SK-N-SH (cell line): ENCODE measurements at regions not wholly inside any gene's neighbourhood (a gene's known extent, or its start where the extent isn't known, plus 50 kb on each side); places are given as distances from the start of the nearest gene placed in this dataset.

Source experiments
- CTCF ChIA-PET: fragments of 300-600, 350-600 bp; formaldehyde crosslinking; extraction: SDS; loops from one replicate; lab custom pipeline; 2021; lab: Yijun Ruan, JAX
- POLR2A ChIA-PET: fragments of 350-600 bp; sonication (Branson Sonifier 250); formaldehyde crosslinking; extraction: SDS; loops from one replicate; lab custom pipeline; 2020; ENCODE audit warnings: antibody characterized with exemption, inconsistent platforms; lab: Yijun Ruan, JAX
- DNase-seq: peaks from one replicate; pipeline ENCODE4 v3.0.0; 2012
- H2AFZ ChIP-seq: fragments of 200-600 bp; sonication (generic); 2 replicates; pipeline ENCODE4 v1.8.1; 2016; ENCODE audit warnings: antibody characterized with exemption, mild to moderate bottlenecking, low read depth
- H3F3A ChIP-seq: fragments of 200-600 bp; sonication (generic); replicated peaks from 2 replicates; pipeline ENCODE3; 2016; ENCODE audit warnings: antibody characterized with exemption, mild to moderate bottlenecking; ENCODE audit not compliant: insufficient read depth
- H3K27ac ChIP-seq, 2 experiments: fragments of 200-500 bp in 1 of 2; fragments of 200-600 bp in 1 of 2; sonication (Bioruptor generic) in 1 of 2; sonication (generic), shearing (Covaris generic) in 1 of 2; 2 replicates each; pipeline versions ENCODE4 v1.5.1 to v1.6.1; 2014 to 2016; ENCODE audit warnings: low read depth in 2 of 2, inconsistent platforms in 1 of 2, low read length in 1 of 2, mild to moderate bottlenecking in 1 of 2, mixed read lengths in 1 of 2
- H3K27me3 ChIP-seq: fragments of 200-600 bp; sonication (generic), shearing (Covaris generic); 2 replicates; pipeline ENCODE4 v1.6.1; 2016; ENCODE audit warnings: mixed run types; ENCODE audit not compliant: insufficient read depth
- H3K36me3 ChIP-seq, 2 experiments: fragments of 200-500 bp in 1 of 2; fragments of 200-600 bp in 1 of 2; sonication (Bioruptor generic) in 1 of 2; sonication (generic) in 1 of 2; replicated peaks in 1 of 2; 2 replicates each; pipeline versions ENCODE3 to v1.5.1; 2014 to 2016; ENCODE audit warnings: low read length in 1 of 2, mild to moderate bottlenecking in 1 of 2; ENCODE audit not compliant: insufficient read depth in 2 of 2, control insufficient read depth in 1 of 2
- H3K4me1 ChIP-seq, 2 experiments: fragments of 200-500 bp in 1 of 2; fragments of 200-600 bp in 1 of 2; sonication (Bioruptor generic) in 1 of 2; sonication (generic), shearing (Covaris generic) in 1 of 2; 2 replicates each; pipeline versions ENCODE4 v1.5.1 to v1.6.1; 2014 to 2016; ENCODE audit warnings: low read depth in 1 of 2, low read length in 1 of 2, mixed run types in 1 of 2; ENCODE audit not compliant: insufficient read depth in 2 of 2, control insufficient read depth in 1 of 2
- H3K4me2 ChIP-seq: fragments of 200-600 bp; sonication (generic), shearing (Covaris generic); 2 replicates; pipeline ENCODE4 v1.6.1; 2017; ENCODE audit warnings: mixed run types
- H3K4me3 ChIP-seq, 2 experiments: fragments of 200-500 bp in 1 of 2; fragments of 200-600 bp in 1 of 2; sonication (Bioruptor generic) in 1 of 2; sonication (generic), shearing (Covaris generic) in 1 of 2; 2 replicates each; pipeline versions ENCODE4 v1.5.1 to v1.8.1; 2014 to 2016; ENCODE audit warnings: low read depth in 2 of 2, inconsistent platforms in 1 of 2, low read length in 1 of 2, mild to moderate bottlenecking in 1 of 2, mixed read lengths in 1 of 2, moderate library complexity in 1 of 2
- H3K79me2 ChIP-seq: fragments of 200-600 bp; sonication (generic); 2 replicates; pipeline ENCODE4 v1.8.1; 2017; ENCODE audit warnings: mild to moderate bottlenecking; ENCODE audit not compliant: insufficient read depth
- H3K9ac ChIP-seq: fragments of 200-600 bp; sonication (generic); 2 replicates; pipeline ENCODE4 v1.6.1; 2017; ENCODE audit warnings: mixed run types
- H3K9me2 ChIP-seq: fragments of 200-600 bp; sonication (generic); 2 replicates; pipeline ENCODE4 v1.6.1; 2017; ENCODE audit warnings: mixed run types
- H3K9me3 ChIP-seq: fragments of 200-600 bp; sonication (generic); 2 replicates; pipeline ENCODE4 v1.6.1; 2017; ENCODE audit warnings: mixed run types, mild to moderate bottlenecking, moderate library complexity
- H4K20me1 ChIP-seq: fragments of 200-600 bp; sonication (generic); 2 replicates; pipeline ENCODE4 v1.6.1; 2017; ENCODE audit warnings: mild to moderate bottlenecking, mixed run types; ENCODE audit not compliant: insufficient read depth
- CHD2 ChIP-seq: fragments of 150-350 bp; IDR thresholded peaks from 2 replicates; pipeline ENCODE4 v1.6.1; 2018; ENCODE audit warnings: low read length; ENCODE audit not compliant: partially characterized antibody
- EP300 ChIP-seq, 2 experiments: IDR thresholded peaks; 2 replicates each; pipeline versions ENCODE4 v1.4.0 to v1.6.1; 2012; ENCODE audit warnings: borderline replicate concordance in 1 of 2, low read depth in 1 of 2, low read length in 1 of 2
- FOXJ3 ChIP-seq: sonication (generic); formaldehyde crosslinking; IDR thresholded peaks from 2 replicates; pipeline ENCODE4 v1.5.1; 2020; ENCODE audit warnings: mild to moderate bottlenecking, missing genetic modification reagents
- GABPA ChIP-seq: IDR thresholded peaks from 2 replicates; pipeline ENCODE4 v1.4.0; 2012; ENCODE audit warnings: low read depth, mild to moderate bottlenecking
- GATA2 ChIP-seq: sonication (generic); formaldehyde crosslinking; IDR thresholded peaks from 2 replicates; pipeline ENCODE4 v1.5.0; 2020; ENCODE audit warnings: mild to moderate bottlenecking, missing genetic modification reagents
- JUND ChIP-seq: IDR thresholded peaks from 2 replicates; pipeline ENCODE4 v1.4.0; 2012
- MXI1 ChIP-seq: IDR thresholded peaks from 2 replicates; pipeline ENCODE4 v1.6.1; 2012; ENCODE audit warnings: mild to moderate bottlenecking, low read depth, low read length, improper control_type of control experiment
- RFX5 ChIP-seq: IDR thresholded peaks from 2 replicates; pipeline ENCODE4 v1.6.1; 2012; ENCODE audit warnings: mild to moderate bottlenecking, improper control_type of control experiment, low read length
- RXRA ChIP-seq: IDR thresholded peaks from 2 replicates; pipeline ENCODE4 v1.4.0; 2012; ENCODE audit warnings: low read depth, mild to moderate bottlenecking, borderline replicate concordance
- SIN3A ChIP-seq: IDR thresholded peaks from 2 replicates; pipeline ENCODE4 v1.6.1; 2012; ENCODE audit warnings: low read depth, mild to moderate bottlenecking, low read length, moderate library complexity, borderline replicate concordance
- TAF1 ChIP-seq: IDR thresholded peaks from 2 replicates; pipeline ENCODE4 v1.6.1; 2012; ENCODE audit warnings: low read depth, mild to moderate bottlenecking, low read length, moderate library complexity, borderline replicate concordance
- TCF12 ChIP-seq: IDR thresholded peaks from 2 replicates; pipeline ENCODE4 v1.4.0; 2012
- TEAD4 ChIP-seq: IDR thresholded peaks from 2 replicates; pipeline ENCODE4 v1.4.0; 2012; ENCODE audit warnings: mild to moderate bottlenecking, borderline replicate concordance; ENCODE audit not compliant: insufficient read depth
- YY1 ChIP-seq: IDR thresholded peaks from 2 replicates; pipeline ENCODE4 v1.4.0; 2012; ENCODE audit warnings: low read depth, mild to moderate bottlenecking
- WGBS: methylation state at CpG from one replicate; pipeline ENCODE4 v1.1.6; 2017; ENCODE audit warnings: low lambda C conversion rate; 5-methylcytosine and 5-hydroxymethylcytosine counted together
- TF ChIP-seq, protein P1 (sequence below): IDR thresholded peaks from 2 replicates; pipeline ENCODE4 v1.4.0; 2012; ENCODE audit warnings: low read depth, borderline replicate concordance
- TF ChIP-seq, protein P2 (sequence below): fragments of 150-350 bp; IDR thresholded peaks from 2 replicates; pipeline ENCODE4 v1.6.1; 2017; ENCODE audit warnings: antibody characterized with exemption, low read length, low read depth, borderline replicate concordance
- TF ChIP-seq, protein P3 (sequence below): IDR thresholded peaks from 2 replicates; pipeline ENCODE4 v1.6.1; 2012; ENCODE audit warnings: mild to moderate bottlenecking, low read depth, low read length, moderate library complexity

DNA sequence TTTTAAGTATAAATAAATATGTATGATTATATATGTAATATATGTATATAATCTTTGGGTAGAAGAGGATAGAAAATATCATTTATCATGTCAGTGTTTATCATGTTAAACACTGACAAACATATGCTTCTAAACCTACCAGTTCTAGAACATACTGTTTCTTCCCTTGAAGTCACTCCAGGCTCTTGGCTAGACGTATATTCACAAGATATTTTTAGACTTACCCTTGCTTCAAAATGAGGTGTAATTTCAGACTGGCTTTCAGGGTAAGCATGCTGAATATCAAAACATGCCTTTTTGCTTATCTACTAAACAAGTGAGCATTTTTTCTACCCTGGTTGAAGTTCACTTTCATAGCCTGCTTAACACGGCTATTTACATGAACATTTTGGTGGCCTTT lies 642.4 kb upstream of the PKDCC start:
- no peak for DNase-seq
- POLR2A ChIA-PET: no interaction called here
- Histone ChIP-seq H3K4me2 (no peak overlapping the region), H3K4me3 (no peak overlapping the region), H3K9me3 (no peaks in the 10 kb centered on the region), H3K79me2 (no peaks in the 10 kb centered on the region), H3K9ac (no peak overlapping the region), H3K4me1 (no peaks in the 10 kb centered on the region), H3K27ac (no peak overlapping the region), H3K36me3 (no peaks in the 10 kb centered on the region), H2AFZ (no peak overlapping the region), H3F3A (no peaks in the 10 kb centered on the region)
- CTCF ChIA-PET: interaction anchor here (1.3 to 1.4 kb wide), 2 partner anchors 957 to 1492 kb away, joined by 3 to 4 read pairs; no protein-coding TSS in a partner anchor
- TF ChIP-seq CHD2 (no peak), GABPA (no peak), JUND (no peak), SIN3A (no peak), FOXJ3 (CRISPR knock-in tag) (no peak), RFX5 (no peak), RXRA (no peak), GATA2 (CRISPR knock-in tag) (no peak), TAF1 (no peak), YY1 (no peak), MXI1 (no peak), TEAD4 (no peak), EP300 (IDR thresholded peaks at IDR 0.05; ENCODE audit: borderline replicate concordance in 1 of 2, low read depth in 1 of 2, low read length in 1 of 2) (no peak), TCF12 (no peak)
- TF ChIP-seq, protein P1, sequence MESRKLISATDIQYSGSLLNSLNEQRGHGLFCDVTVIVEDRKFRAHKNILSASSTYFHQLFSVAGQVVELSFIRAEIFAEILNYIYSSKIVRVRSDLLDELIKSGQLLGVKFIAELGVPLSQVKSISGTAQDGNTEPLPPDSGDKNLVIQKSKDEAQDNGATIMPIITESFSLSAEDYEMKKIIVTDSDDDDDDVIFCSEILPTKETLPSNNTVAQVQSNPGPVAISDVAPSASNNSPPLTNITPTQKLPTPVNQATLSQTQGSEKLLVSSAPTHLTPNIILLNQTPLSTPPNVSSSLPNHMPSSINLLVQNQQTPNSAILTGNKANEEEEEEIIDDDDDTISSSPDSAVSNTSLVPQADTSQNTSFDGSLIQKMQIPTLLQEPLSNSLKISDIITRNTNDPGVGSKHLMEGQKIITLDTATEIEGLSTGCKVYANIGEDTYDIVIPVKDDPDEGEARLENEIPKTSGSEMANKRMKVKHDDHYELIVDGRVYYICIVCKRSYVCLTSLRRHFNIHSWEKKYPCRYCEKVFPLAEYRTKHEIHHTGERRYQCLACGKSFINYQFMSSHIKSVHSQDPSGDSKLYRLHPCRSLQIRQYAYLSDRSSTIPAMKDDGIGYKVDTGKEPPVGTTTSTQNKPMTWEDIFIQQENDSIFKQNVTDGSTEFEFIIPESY: no peak
- TF ChIP-seq, protein P2, sequence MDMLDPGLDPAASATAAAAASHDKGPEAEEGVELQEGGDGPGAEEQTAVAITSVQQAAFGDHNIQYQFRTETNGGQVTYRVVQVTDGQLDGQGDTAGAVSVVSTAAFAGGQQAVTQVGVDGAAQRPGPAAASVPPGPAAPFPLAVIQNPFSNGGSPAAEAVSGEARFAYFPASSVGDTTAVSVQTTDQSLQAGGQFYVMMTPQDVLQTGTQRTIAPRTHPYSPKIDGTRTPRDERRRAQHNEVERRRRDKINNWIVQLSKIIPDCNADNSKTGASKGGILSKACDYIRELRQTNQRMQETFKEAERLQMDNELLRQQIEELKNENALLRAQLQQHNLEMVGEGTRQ: no peak
- TF ChIP-seq, protein P3, sequence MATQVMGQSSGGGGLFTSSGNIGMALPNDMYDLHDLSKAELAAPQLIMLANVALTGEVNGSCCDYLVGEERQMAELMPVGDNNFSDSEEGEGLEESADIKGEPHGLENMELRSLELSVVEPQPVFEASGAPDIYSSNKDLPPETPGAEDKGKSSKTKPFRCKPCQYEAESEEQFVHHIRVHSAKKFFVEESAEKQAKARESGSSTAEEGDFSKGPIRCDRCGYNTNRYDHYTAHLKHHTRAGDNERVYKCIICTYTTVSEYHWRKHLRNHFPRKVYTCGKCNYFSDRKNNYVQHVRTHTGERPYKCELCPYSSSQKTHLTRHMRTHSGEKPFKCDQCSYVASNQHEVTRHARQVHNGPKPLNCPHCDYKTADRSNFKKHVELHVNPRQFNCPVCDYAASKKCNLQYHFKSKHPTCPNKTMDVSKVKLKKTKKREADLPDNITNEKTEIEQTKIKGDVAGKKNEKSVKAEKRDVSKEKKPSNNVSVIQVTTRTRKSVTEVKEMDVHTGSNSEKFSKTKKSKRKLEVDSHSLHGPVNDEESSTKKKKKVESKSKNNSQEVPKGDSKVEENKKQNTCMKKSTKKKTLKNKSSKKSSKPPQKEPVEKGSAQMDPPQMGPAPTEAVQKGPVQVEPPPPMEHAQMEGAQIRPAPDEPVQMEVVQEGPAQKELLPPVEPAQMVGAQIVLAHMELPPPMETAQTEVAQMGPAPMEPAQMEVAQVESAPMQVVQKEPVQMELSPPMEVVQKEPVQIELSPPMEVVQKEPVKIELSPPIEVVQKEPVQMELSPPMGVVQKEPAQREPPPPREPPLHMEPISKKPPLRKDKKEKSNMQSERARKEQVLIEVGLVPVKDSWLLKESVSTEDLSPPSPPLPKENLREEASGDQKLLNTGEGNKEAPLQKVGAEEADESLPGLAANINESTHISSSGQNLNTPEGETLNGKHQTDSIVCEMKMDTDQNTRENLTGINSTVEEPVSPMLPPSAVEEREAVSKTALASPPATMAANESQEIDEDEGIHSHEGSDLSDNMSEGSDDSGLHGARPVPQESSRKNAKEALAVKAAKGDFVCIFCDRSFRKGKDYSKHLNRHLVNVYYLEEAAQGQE: no peak
- TF ChIP-seq, all 33 proteins: peak for 0
- no peaks in the 10 kb centered on the region for H3K9me2 ChIP-seq
- H3K27me3 ChIP-seq: no peaks in the 10 kb centered on the region
- WGBS: 20% methylated on average over 2 of the region's 2 CpGs
- H4K20me1 ChIP-seq: no peaks in the 10 kb centered on the region
